Activated CD4-positive, alpha-beta memory T cell treated with anti-CD3 and anti-CD28 coated beads for 36 hours (primary cell): ENCODE measurements at regions not wholly inside any gene's neighbourhood (a gene's known extent, or its start where the extent isn't known, plus 50 kb on each side); places are given as distances from the start of the nearest gene placed in this dataset.

ENCODE experiments used
- CTCF ChIA-PET: fragments of 350-600 bp; sonication (Branson Sonifier 250); formaldehyde crosslinking; loops from one replicate; lab custom pipeline; 2021; ENCODE audit warnings: antibody characterized with exemption, inconsistent platforms; lab: Charles Lee
- POLR2A ChIA-PET: fragments of 350-600 bp; sonication (Branson Sonifier 250); formaldehyde crosslinking; loops from one replicate; lab custom pipeline; 2021; ENCODE audit warnings: antibody characterized with exemption; lab: Charles Lee
- DNase-seq: peaks from one replicate; pipeline ENCODE4 v3.0.0-alpha.2; 2020
- H3K27ac Mint-ChIP-seq: one replicate; pipeline ENCODE4 v1.8.0; 2021; ENCODE audit warnings: mixed read lengths
- H3K27me3 Mint-ChIP-seq: one replicate; pipeline ENCODE4 v1.8.0; 2021; ENCODE audit warnings: mixed read lengths
- H3K36me3 Mint-ChIP-seq: one replicate; pipeline ENCODE4 v1.8.0; 2021; ENCODE audit warnings: mixed read lengths
- H3K4me1 Mint-ChIP-seq: one replicate; pipeline ENCODE4 v1.8.0; 2021; ENCODE audit warnings: low read depth, mixed read lengths
- H3K4me3 Mint-ChIP-seq: one replicate; pipeline ENCODE4 v1.8.0; 2021; ENCODE audit warnings: mild to moderate bottlenecking, mixed read lengths
- H3K9me3 Mint-ChIP-seq: one replicate; pipeline ENCODE4 v1.8.0; 2021; ENCODE audit warnings: mixed read lengths
- intact Hi-C: fragments of 100-400 bp; cut with micrococcal nuclease; formaldehyde crosslinking; loops from one replicate; pipeline ENCODE4 v1.15.1; 2023

DNA sequence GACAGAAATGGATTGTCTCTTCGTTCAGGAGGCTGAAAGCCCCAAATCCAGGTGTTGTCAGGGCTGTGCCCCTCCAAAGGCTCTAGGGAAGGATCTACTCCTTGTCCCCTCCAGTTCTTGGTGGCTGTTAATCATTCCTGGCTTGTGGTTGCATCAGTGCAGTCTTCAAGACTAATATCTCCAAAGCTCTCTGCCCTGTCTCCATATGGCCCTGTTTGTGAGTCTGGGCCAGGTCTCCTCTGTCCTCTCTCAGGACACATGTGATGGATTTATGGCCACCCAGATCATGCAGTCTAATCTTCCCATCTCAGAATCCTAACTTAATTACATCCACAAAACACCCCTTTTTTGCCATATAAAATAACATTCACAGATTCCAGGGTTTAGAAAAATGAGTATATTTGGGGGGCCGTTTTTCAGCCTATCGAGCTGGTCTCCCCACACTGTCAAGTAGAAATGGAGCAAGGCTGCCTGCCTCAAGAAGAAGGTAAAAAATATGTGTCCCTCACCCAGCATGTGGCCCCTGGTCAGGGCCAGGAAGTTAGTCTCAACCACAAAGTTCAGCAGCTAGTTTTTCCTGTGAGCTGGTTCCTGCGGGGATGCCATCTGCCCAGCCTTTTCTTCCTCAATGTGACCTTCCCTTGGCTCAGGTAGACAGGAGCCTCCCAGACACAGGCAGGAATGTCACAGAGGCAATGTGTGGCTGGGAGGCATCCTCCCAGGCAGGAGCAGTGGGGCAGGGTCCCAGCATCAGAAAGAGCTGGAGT, 509.4 kb downstream of the IRX1 start:
- no peak overlapping the region for H3K27ac Mint-ChIP-seq
- no peak for DNase-seq
- H3K4me3 Mint-ChIP-seq = no peak overlapping the region
- POLR2A ChIA-PET = no interaction called here
- intact Hi-C loops = no loop called here
- no peaks in the 10 kb centered on the region for H3K9me3 Mint-ChIP-seq
- H3K4me1 Mint-ChIP-seq = no peaks in the 10 kb centered on the region
- CTCF ChIA-PET = no interaction called here
- H3K36me3 Mint-ChIP-seq = no peaks in the 10 kb centered on the region
- no peaks in the 10 kb centered on the region for H3K27me3 Mint-ChIP-seq

GRCh38 chr5:4108690-4109089, 513.1 kb downstream of the IRX1 start:
- Mint-ChIP-seq H3K4me3 (no peak overlapping the region), H3K27ac (no peak overlapping the region), H3K4me1 (no peaks in the 10 kb centered on the region), H3K36me3 (no peaks in the 10 kb centered on the region), H3K27me3 (no peaks in the 10 kb centered on the region), H3K9me3 (no peaks in the 10 kb centered on the region)
- POLR2A ChIA-PET = no interaction called here
- CTCF ChIA-PET = no interaction called here
- intact Hi-C loops = no loop called here
- no peak for DNase-seq

DNA sequence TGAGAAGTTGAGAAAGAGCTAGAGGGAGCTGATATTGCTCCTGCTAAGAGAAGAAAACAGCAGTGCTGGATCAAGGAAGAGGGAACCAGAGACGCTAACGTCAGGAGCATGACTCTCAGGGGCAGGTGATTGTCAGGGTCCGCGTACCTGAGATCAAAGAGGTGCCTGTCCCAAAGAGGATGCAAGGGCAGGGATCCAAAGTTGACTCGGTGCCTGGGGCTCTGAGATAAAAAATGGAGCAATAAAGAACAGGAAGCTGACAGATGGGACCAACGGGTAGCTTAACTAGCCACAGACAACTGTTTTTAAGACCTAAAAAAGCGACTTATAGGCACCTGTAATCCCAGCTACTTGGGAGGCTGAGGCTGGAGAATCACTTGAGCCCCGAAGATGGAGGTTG, 517.8 kb downstream of the IRX1 start:
- no peak for DNase-seq
- ChIA-PET CTCF (no interaction called here), POLR2A (no interaction called here)
- H3K4me1 Mint-ChIP-seq = no peaks in the 10 kb centered on the region
- H3K27me3 Mint-ChIP-seq = no peaks in the 10 kb centered on the region
- H3K9me3 Mint-ChIP-seq = peaks cover 4% of the 10 kb centered on the region
- no peaks in the 10 kb centered on the region for H3K36me3 Mint-ChIP-seq
- H3K4me3 Mint-ChIP-seq = no peak overlapping the region
- intact Hi-C loops = no loop called here
- H3K27ac Mint-ChIP-seq = no peak overlapping the region

- CTCF ChIA-PET = no interaction called here
- intact Hi-C loops = no loop called here
- H3K27me3 Mint-ChIP-seq = no peaks in the 10 kb centered on the region
- POLR2A ChIA-PET = no interaction called here
- H3K4me3 Mint-ChIP-seq = no peak overlapping the region
- H3K9me3 Mint-ChIP-seq = peaks cover 4% of the 10 kb centered on the region
- H3K27ac Mint-ChIP-seq = no peak overlapping the region
- no peaks in the 10 kb centered on the region for H3K36me3 Mint-ChIP-seq
- no peaks in the 10 kb centered on the region for H3K4me1 Mint-ChIP-seq
- no peak for DNase-seq
These were observed 518.3 kb downstream of the IRX1 start for GRCh38 chr5:4113905-4114304.

DNA sequence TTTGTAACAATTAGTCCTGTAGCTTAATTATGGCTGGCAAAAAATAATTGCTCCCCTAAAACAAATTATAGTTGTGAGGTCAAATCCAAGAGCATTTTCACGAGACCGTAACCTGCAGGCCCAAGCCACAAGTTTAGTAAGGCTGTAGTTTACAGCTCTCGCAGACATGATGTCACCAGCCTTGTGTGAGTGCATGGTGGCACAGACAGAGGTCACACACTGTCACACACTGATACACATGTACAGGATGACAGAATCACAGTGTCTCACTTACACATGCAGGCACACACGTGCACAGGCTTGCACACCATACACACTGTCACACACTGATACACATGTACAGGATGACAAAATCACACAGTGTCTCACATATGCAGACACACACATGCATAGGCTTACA, 518.8 kb downstream of the IRX1 start:
- Mint-ChIP-seq H3K36me3 (no peaks in the 10 kb centered on the region), H3K4me3 (no peak overlapping the region), H3K27me3 (no peaks in the 10 kb centered on the region), H3K27ac (no peak overlapping the region), H3K4me1 (no peaks in the 10 kb centered on the region), H3K9me3 (peaks cover 7% of the 10 kb centered on the region)
- intact Hi-C loops = no loop called here
- no peak for DNase-seq
- ChIA-PET CTCF (no interaction called here), POLR2A (no interaction called here)

- ChIA-PET POLR2A (no interaction called here), CTCF (no interaction called here)
- no peaks in the 10 kb centered on the region for H3K4me1 Mint-ChIP-seq
- H3K36me3 Mint-ChIP-seq = no peaks in the 10 kb centered on the region
- H3K9me3 Mint-ChIP-seq = peaks cover 16% of the 10 kb centered on the region
- intact Hi-C loops = no loop called here
- H3K27ac Mint-ChIP-seq = no peak overlapping the region
- no peak for DNase-seq
- H3K4me3 Mint-ChIP-seq = no peak overlapping the region
- no peaks in the 10 kb centered on the region for H3K27me3 Mint-ChIP-seq
These were observed 521.2 kb downstream of the IRX1 start for GRCh38 chr5:4116834-4117233.

DNA sequence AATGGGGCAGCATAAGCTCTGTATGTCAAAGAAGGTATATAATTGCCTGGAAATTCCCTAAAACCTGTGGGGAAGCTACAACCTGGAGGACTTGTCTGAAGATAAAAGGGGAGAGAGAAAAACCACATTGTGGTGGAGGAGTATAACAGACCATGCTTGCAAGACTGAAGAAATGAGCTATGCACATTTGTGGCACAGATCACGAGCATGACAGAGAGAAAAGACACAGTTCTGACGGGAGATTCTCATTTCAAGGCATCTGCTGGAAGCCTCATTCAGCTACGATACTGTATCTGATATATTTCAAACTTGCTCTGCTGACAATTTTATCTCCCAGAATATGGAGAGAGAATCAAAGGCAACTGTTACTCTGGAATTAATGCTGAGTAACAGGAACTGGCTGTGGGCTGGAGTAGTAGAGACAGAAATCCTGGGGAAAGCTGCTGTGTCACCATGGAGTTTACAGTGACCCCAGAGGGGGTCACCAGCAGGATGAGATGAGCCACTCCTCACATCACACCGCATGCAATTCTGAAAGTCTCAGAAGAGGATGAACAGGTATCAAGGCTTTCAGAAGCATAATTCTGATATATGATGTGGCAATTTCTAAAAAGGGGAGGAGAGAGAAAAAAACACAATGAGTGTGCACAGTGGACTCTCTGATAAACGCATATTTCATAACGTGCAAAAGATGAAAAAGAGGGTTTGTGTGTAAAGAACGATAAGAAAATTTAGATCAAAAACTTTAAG, 528.8 kb downstream of the IRX1 start:
- peaks cover 17% of the 10 kb centered on the region for H3K9me3 Mint-ChIP-seq
- CTCF ChIA-PET = no interaction called here
- H3K4me3 Mint-ChIP-seq = no peak overlapping the region
- DNase-seq = no peak
- H3K36me3 Mint-ChIP-seq = no peaks in the 10 kb centered on the region
- no peak overlapping the region for H3K27ac Mint-ChIP-seq
- no peaks in the 10 kb centered on the region for H3K4me1 Mint-ChIP-seq
- no peaks in the 10 kb centered on the region for H3K27me3 Mint-ChIP-seq
- intact Hi-C loops = no loop called here
- POLR2A ChIA-PET = no interaction called here

GRCh38 chr5:4128994-4129393, 533.4 kb downstream of the IRX1 start:
- no peak for DNase-seq
- H3K27me3 Mint-ChIP-seq = no peaks in the 10 kb centered on the region
- H3K9me3 Mint-ChIP-seq = peaks cover 8% of the 10 kb centered on the region
- no peak overlapping the region for H3K27ac Mint-ChIP-seq
- no peak overlapping the region for H3K4me3 Mint-ChIP-seq
- H3K4me1 Mint-ChIP-seq = no peaks in the 10 kb centered on the region
- ChIA-PET CTCF (no interaction called here), POLR2A (no interaction called here)
- intact Hi-C loops = no loop called here
- no peaks in the 10 kb centered on the region for H3K36me3 Mint-ChIP-seq

DNA sequence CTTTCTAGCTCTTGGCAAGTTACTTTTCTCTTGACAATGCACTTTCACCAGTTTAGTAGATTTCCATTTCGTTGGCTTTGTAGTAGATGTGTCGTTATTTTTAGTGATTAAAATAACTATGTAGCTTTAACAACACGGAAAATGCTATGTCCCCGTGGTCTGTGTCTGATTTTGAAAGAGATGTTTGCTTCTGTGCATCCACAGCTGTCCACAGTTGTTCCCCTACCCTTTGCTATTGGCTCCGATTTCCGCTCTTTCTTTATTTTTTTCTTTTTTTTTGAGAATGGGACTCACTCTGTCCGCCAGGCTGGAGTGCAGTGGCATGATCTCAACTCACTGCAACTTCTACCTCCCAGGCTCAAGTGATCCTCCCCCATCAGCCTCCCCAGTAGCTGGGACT, 533.9 kb downstream of the IRX1 start:
- no peak for DNase-seq
- H3K36me3 Mint-ChIP-seq = no peaks in the 10 kb centered on the region
- H3K27ac Mint-ChIP-seq = no peak overlapping the region
- ChIA-PET CTCF (no interaction called here), POLR2A (no interaction called here)
- no peak overlapping the region for H3K4me3 Mint-ChIP-seq
- H3K27me3 Mint-ChIP-seq = no peaks in the 10 kb centered on the region
- intact Hi-C loops = no loop called here
- no peaks in the 10 kb centered on the region for H3K4me1 Mint-ChIP-seq
- peaks cover 11% of the 10 kb centered on the region for H3K9me3 Mint-ChIP-seq

GRCh38 chr5:4130819-4131218, 535.2 kb downstream of the IRX1 start:
- no peak for DNase-seq
- ChIA-PET CTCF (no interaction called here), POLR2A (no interaction called here)
- intact Hi-C loops = no loop called here
- Mint-ChIP-seq H3K4me1 (no peaks in the 10 kb centered on the region), H3K36me3 (no peaks in the 10 kb centered on the region), H3K27me3 (no peaks in the 10 kb centered on the region), H3K27ac (no peak overlapping the region), H3K9me3 (peaks cover 12% of the 10 kb centered on the region), H3K4me3 (no peak overlapping the region)

DNA sequence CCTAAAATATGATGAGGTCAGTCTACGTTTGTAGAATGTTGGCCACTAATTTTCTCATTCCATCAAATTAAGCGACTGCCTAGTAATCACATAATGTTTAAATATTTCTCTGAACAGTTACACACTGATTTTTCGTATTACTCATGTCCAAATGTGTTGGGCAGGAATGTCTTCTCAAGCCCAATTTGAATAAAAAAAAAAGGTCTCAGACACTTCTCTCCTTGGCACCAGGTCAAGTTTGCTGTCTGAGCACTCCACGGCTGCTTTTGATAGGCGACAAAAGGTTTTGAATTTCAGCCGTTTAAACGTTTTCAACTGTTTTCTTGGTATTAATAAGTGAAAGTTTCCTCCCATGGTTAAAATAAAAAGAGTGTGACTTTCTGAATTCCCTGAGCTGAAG, 542.1 kb downstream of the IRX1 start:
- intact Hi-C loops = no loop called here
- Mint-ChIP-seq H3K9me3 (peaks cover 18% of the 10 kb centered on the region), H3K27ac (no peak overlapping the region), H3K36me3 (no peaks in the 10 kb centered on the region), H3K4me3 (no peak overlapping the region), H3K4me1 (no peaks in the 10 kb centered on the region), H3K27me3 (no peaks in the 10 kb centered on the region)
- ChIA-PET POLR2A (no interaction called here), CTCF (no interaction called here)
- DNase-seq = no peak

- intact Hi-C loops = no loop called here
- H3K36me3 Mint-ChIP-seq = no peaks in the 10 kb centered on the region
- ChIA-PET CTCF (no interaction called here), POLR2A (no interaction called here)
- H3K27me3 Mint-ChIP-seq = no peaks in the 10 kb centered on the region
- no peak for DNase-seq
- no peak overlapping the region for H3K4me3 Mint-ChIP-seq
- H3K9me3 Mint-ChIP-seq = peaks cover 8% of the 10 kb centered on the region
- no peaks in the 10 kb centered on the region for H3K4me1 Mint-ChIP-seq
- no peak overlapping the region for H3K27ac Mint-ChIP-seq
These were observed 547.2 kb downstream of the IRX1 start for GRCh38 chr5:4142842-4143241.

DNA sequence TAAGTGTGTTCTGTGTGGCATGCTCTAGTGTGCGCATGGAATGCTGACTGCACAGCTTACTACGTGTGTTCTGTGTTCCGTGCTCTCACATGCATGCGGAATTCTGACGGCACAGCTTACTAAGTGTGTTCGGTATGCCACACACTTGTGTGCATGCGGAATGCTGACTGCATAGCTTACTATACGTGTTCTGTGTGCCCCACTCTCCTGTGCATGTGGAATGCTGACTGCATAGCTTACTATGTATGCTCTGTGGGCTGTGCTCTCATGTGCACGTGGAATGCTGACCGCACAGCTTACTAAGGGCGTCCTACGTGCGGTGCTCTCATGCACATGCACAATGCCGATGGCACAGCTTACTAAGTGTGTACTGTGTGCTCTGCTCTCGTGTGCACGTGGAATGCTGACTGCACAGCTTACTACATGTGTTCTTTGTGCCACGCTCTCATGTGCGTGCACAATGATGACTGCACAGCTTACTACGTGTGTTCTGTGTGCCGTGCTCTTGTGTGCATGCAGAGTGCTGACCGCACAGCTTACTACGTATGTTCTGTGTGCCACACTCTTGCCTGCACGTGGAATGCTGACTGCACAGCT, 548.9 kb downstream of the IRX1 start:
- Mint-ChIP-seq H3K27ac (no peak overlapping the region), H3K27me3 (no peaks in the 10 kb centered on the region), H3K4me3 (no peak overlapping the region), H3K4me1 (no peaks in the 10 kb centered on the region), H3K9me3 (peaks cover 8% of the 10 kb centered on the region), H3K36me3 (no peaks in the 10 kb centered on the region)
- ChIA-PET POLR2A (no interaction called here), CTCF (no interaction called here)
- intact Hi-C loops = no loop called here
- DNase-seq = no peak
